ENCODE measurements at regions not wholly inside any gene's neighbourhood (a gene's known extent, or its start where the extent isn't known, plus 50 kb on each side); places are given as distances from the start of the nearest gene placed in this dataset.

DNA sequence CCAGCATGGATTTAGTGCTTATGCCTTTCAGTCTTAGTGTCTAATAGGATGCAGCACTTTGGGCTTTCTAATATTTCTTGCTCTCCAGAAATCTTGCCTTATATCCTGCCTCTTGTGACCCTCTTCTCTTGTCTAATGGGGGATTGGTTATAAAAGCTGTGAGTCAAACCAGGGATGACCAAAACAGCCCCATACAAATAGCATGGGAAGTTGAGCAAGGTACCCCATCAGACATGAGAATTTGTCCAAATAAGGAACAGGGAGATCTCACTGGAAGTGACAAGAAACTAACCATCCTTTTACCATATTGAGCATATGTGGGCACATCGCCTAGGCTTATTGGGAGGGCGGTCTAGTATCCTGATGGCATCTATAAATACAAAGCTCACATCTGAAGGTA lies 78.8 kb upstream of the BZW1 start:
- no peak for TF ChIP-seq CTCF (IDR thresholded peaks at IDR 0.05)
- TF ChIP-seq POLR2A (IDR thresholded peaks at IDR 0.05) = no peak
